Peyer's patch (tissue), 4 donors: ENCODE measurements at regions not wholly inside any gene's neighbourhood (a gene's known extent, or its start where the extent isn't known, plus 50 kb on each side); places are given as distances from the start of the nearest gene placed in this dataset.

Experiments used
- DNase-seq, 3 donors: peaks; one replicate each; pipeline ENCODE4 v3.0.0-alpha.2; 2017 to 2019
- H3K27ac ChIP-seq, 4 donors: fragments of 200-600 bp; sonication (generic); one replicate each; pipeline ENCODE4 v1.5.1; 2016 to 2019
- H3K27me3 ChIP-seq, 2 donors: fragments of 200-600 bp; sonication (generic); one replicate each; pipeline ENCODE4 v1.5.1; 2019
- H3K36me3 ChIP-seq, 3 donors: fragments of 200-600 bp; sonication (generic); one replicate each; pipeline ENCODE4 v1.5.1; 2016 to 2019
- H3K4me1 ChIP-seq, 4 donors: fragments of 200-600 bp; sonication (generic); one replicate each; pipeline ENCODE4 v1.5.1; 2016 to 2019
- H3K4me3 ChIP-seq, 4 donors: fragments of 200-600 bp; sonication (generic); 1 replicate in 3 of 4; 2 replicates in 1 of 4; pipeline ENCODE4 v1.5.1; 2016 to 2019; ENCODE audit warnings: mild to moderate bottlenecking in 1 of 4
- H3K9me3 ChIP-seq, 4 donors: fragments of 200-600 bp; sonication (generic); one replicate each; pipeline ENCODE4 v1.5.1; 2016 to 2019; ENCODE audit warnings: mild to moderate bottlenecking in 1 of 4
- CTCF ChIP-seq, 6 experiments: fragments of 450-650 bp in 4 of 6; fragments of 200-600 bp in 2 of 6; sonication (generic) in 1 of 6; IDR thresholded peaks; one replicate each; pipeline ENCODE4 v1.5.1; 2017 to 2019; ENCODE audit warnings: antibody characterized with exemption in 6 of 6, mild to moderate bottlenecking in 3 of 6, moderate library complexity in 1 of 6
- POLR2A ChIP-seq, 2 donors: fragments of 450-650 bp; IDR thresholded peaks; one replicate each; pipeline ENCODE4 v1.5.1; 2017; ENCODE audit warnings: antibody characterized with exemption in 2 of 2, mild to moderate bottlenecking in 2 of 2, moderate library complexity in 2 of 2
- small RNA-seq, 2 donors: library from RNA; depleted of rRNA; stranded (forward); fragments of <200 nt; gene quantifications; one replicate each; pipeline ENCODE3, GENCODE V24; 2016

DNA sequence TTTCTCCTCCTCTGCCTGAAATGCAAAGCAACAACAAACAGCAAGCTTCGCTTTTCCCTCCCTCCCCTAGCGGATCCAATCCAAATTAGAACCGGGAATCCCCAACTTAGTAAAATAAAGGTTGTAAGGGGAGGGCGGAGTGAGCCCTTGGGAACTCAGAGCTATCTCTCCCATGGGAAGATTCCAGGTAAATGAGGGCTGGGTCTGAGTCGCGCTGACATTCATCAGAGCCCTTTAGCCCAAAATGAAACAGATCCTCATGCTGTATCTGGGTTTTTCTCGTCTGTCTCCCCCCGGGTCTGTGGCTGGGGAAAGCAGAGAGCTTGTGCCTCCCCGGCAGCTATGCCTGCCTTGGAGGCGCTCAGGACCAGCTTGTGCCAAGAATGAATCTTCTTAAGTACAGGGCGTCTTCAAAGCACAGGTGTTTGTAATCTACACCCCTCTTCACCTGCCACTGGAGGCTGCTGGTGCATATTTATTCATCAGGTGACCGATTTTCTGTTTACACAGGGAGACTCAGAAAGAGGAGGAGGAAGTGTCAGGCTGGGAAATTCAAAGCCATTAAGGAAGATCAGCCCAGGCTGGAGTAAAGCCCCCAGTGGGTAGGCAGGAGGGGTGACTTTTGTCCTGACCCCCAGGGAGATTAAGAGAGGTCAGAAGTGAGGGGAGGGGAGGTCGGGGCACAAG, 55.0 kb upstream of the GSE1 start:
- H3K27me3 ChIP-seq = no peaks in the 10 kb centered on the region
- H3K36me3 ChIP-seq = no peaks in the 10 kb centered on the region
- peak overlapping the region; percentile 50 to 91 (median 76) for H3K4me3 ChIP-seq
- peak overlapping the region; percentile 87 to 96 (median 92) for H3K27ac ChIP-seq
- H3K9me3 ChIP-seq = no peaks in the 10 kb centered on the region
- peaks cover 0 to 60% (median 6%) of the 10 kb centered on the region in 4 donors for H3K4me1 ChIP-seq
- TF ChIP-seq POLR2A (IDR thresholded peaks at IDR 0.05) (peak; percentile 80 to 82), CTCF (IDR thresholded peaks at IDR 0.05) (peak in 3 of 6 experiments; percentile 26 to 34 (median 32))
- peak in 2 of 3 donors; percentile 45 to 74 for DNase-seq

- Histone ChIP-seq H3K4me3 (no peak overlapping the region), H3K27ac (no peak overlapping the region)
- DNase-seq = no peak
These were observed 52.2 kb upstream of the GSE1 start for GRCh38 chr16:85560932-85561247.

DNA sequence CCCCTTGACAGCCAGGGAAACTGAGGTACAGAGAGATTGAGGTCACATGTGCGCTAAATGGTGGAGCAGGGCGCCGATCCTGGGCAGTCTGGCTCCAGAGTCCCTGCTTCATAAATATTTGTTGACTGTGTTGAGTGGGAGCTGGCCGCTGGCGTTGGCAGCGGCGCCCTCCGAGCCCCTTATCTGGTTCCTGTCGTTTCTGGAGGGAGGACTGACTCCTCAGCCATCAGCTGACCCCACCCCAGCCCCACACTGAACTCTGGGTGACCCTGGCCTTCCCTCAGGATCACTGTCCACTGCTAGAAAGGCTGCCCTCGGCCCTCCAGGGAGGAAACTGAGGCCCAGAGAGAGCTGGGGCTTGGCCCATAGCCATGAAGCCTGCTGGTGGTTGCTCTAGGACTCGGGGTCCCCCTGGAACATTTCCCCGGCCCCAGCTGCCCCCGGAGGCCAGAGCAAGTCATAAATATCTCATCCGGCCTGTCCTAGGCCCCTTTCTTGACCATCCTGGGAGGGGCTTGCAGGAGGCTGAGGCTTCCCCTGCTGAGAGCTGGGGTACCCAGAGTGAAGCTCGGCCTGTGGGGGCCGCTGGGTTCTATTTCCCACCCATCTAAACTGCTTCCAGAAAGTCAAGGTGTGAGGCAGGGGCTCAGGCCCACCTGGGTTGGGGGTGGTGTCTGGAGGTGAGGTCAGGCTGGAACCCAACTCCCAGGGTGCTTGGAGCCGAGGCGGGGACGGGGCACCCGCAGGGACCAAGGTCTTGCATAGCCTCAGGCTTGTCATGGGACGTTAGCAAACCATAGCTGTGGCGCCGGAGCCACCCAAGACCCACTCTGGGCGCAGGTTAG, 51.7 kb upstream of the GSE1 start:
- DNase-seq = no peak
- H3K4me1 ChIP-seq = peaks cover 0 to 80% (median 7%) of the 10 kb centered on the region in 4 donors

More at GRCh38 chr16:85560932-85561247, 52.2 kb upstream of the GSE1 start:
- Histone ChIP-seq H3K9me3 (no peaks in the 10 kb centered on the region), H3K27me3 (no peaks in the 10 kb centered on the region), H3K4me1 (peaks cover 0 to 75% (median 6%) of the 10 kb centered on the region in 4 donors), H3K36me3 (no peaks in the 10 kb centered on the region)
- no peak for TF ChIP-seq POLR2A (IDR thresholded peaks at IDR 0.05)

GRCh38 chr16:85562093-85562786, 50.9 kb upstream of the GSE1 start:
- Histone ChIP-seq H3K4me3 (no peak overlapping the region), H3K36me3 (no peaks in the 10 kb centered on the region), H3K27me3 (no peaks in the 10 kb centered on the region), H3K9me3 (no peaks in the 10 kb centered on the region), H3K27ac (peak overlapping the region in 1 of 4 donors; percentile 12), H3K4me1 (peaks cover 0 to 83% (median 8%) of the 10 kb centered on the region in 4 donors)
- TF ChIP-seq CTCF (IDR thresholded peaks at IDR 0.05) (no peak), POLR2A (IDR thresholded peaks at IDR 0.05) (no peak)
- no peak for DNase-seq

More for the DNA sequence above, 51.7 kb upstream of the GSE1 start:
- H3K27ac ChIP-seq = peak overlapping the region in 1 of 4 donors; percentile 12
- no peaks in the 10 kb centered on the region for H3K27me3 ChIP-seq
- TF ChIP-seq CTCF (IDR thresholded peaks at IDR 0.05) = no peak
- no peak for TF ChIP-seq POLR2A (IDR thresholded peaks at IDR 0.05)
- H3K4me3 ChIP-seq = no peak overlapping the region
- no peaks in the 10 kb centered on the region for H3K9me3 ChIP-seq
- H3K36me3 ChIP-seq = no peaks in the 10 kb centered on the region

DNA sequence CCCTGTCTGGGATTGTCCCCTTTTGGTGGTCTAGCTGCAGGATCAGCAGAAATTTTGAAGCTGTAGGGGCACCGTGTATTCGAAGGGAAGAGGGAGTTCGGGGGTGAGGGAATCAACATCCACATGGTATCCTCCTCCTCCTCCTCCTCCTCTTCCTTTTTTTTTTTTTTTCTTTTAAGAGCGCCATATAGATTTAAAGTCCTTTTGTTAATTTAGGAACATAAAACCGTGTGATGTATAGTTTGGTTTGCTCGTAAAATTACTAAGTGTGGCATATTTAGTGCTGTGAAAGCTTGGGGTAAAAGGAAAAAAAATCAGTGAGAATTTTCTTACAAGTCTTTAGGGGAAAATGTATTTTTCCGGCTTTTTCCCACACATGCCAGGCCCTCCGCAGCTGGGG, 50.1 kb upstream of the GSE1 start:
- H3K36me3 ChIP-seq = no peaks in the 10 kb centered on the region
- peak overlapping the region in 3 of 4 donors; percentile 17 to 82 (median 70) for H3K27ac ChIP-seq
- no peak for DNase-seq
- no peak overlapping the region for H3K4me3 ChIP-seq
- TF ChIP-seq CTCF (IDR thresholded peaks at IDR 0.05) (no peak), POLR2A (IDR thresholded peaks at IDR 0.05) (no peak)
- H3K9me3 ChIP-seq = no peaks in the 10 kb centered on the region
- no peaks in the 10 kb centered on the region for H3K27me3 ChIP-seq
- peaks cover 0 to 85% (median 5%) of the 10 kb centered on the region in 4 donors for H3K4me1 ChIP-seq

Small RNAs in the stretch of these regions (small RNA-seq; reads per million reads assigned to genes)
- 0 reads per million in 2 donors for gene COX6CP16
- 0 reads per million in 2 donors for gene MIR5093
